Amygdala (tissue), 56 donors: ENCODE measurements at regions not wholly inside any gene's neighbourhood (a gene's known extent, or its start where the extent isn't known, plus 50 kb on each side); places are given as distances from the start of the nearest gene placed in this dataset.

ENCODE experiments used
- DNase-seq, 56 donors: peaks; one replicate each; lab custom pipeline; 2025; lab: John Stamatoyannopoulos, UW

GRCh38 chr5:3033033-3033755 is 281.7 kb upstream of the IRX2 start:
- DNase-seq, result no peak

GRCh38 chr5:3032513-3032912 is 281.0 kb upstream of the IRX2 start:
- no peak for DNase-seq

- no peak for DNase-seq
Measured at GRCh38 chr5:3031733-3032378, 280.4 kb upstream of the IRX2 start.

- no peak for DNase-seq
Measured at GRCh38 chr5:3030511-3031165, 279.2 kb upstream of the IRX2 start.

GRCh38 chr5:3029396-3029795 is 277.9 kb upstream of the IRX2 start:
- no peak for DNase-seq

GRCh38 chr5:3027866-3028635 is 276.6 kb upstream of the IRX2 start:
- DNase-seq, result no peak

- DNase-seq, result no peak
Measured at GRCh38 chr5:3027185-3027865, 275.8 kb upstream of the IRX2 start.

- DNase-seq, result no peak
Measured at GRCh38 chr5:3026651-3027050, 275.2 kb upstream of the IRX2 start.

- no peak for DNase-seq
Measured at GRCh38 chr5:3026099-3026498, 274.6 kb upstream of the IRX2 start.

- no peak for DNase-seq
Measured at GRCh38 chr5:3025392-3025791, 273.9 kb upstream of the IRX2 start.

- no peak for DNase-seq
Measured at GRCh38 chr5:3024976-3025375, 273.5 kb upstream of the IRX2 start.

- no peak for DNase-seq
Measured at GRCh38 chr5:3024554-3024953, 273.1 kb upstream of the IRX2 start.

GRCh38 chr5:3024126-3024525 is 272.6 kb upstream of the IRX2 start:
- no peak for DNase-seq

- DNase-seq, result no peak
Measured at GRCh38 chr5:3023656-3024055, 272.2 kb upstream of the IRX2 start.

GRCh38 chr5:3022665-3023064 is 271.2 kb upstream of the IRX2 start:
- DNase-seq, result no peak

- no peak for DNase-seq
Measured at GRCh38 chr5:3020426-3020825, 268.9 kb upstream of the IRX2 start.

- no peak for DNase-seq
Measured at GRCh38 chr5:3019045-3019444, 267.6 kb upstream of the IRX2 start.

- no peak for DNase-seq
Measured at GRCh38 chr5:3011764-3012017, 260.2 kb upstream of the IRX2 start.

- DNase-seq, result no peak
Measured at GRCh38 chr5:3010953-3011763, 259.7 kb upstream of the IRX2 start.
